NCI-H2029 (cell line): ENCODE measurements at regions not wholly inside any gene's neighbourhood (a gene's known extent, or its start where the extent isn't known, plus 50 kb on each side); places are given as distances from the start of the nearest gene placed in this dataset.

Experiments used
- DNase-seq: peaks from one replicate; lab custom pipeline; 2025; lab: John Stamatoyannopoulos, UW

- no peak for DNase-seq
Measured at GRCh38 chr20:36824142-36824940, 50.8 kb upstream of the DSN1 start.

DNA sequence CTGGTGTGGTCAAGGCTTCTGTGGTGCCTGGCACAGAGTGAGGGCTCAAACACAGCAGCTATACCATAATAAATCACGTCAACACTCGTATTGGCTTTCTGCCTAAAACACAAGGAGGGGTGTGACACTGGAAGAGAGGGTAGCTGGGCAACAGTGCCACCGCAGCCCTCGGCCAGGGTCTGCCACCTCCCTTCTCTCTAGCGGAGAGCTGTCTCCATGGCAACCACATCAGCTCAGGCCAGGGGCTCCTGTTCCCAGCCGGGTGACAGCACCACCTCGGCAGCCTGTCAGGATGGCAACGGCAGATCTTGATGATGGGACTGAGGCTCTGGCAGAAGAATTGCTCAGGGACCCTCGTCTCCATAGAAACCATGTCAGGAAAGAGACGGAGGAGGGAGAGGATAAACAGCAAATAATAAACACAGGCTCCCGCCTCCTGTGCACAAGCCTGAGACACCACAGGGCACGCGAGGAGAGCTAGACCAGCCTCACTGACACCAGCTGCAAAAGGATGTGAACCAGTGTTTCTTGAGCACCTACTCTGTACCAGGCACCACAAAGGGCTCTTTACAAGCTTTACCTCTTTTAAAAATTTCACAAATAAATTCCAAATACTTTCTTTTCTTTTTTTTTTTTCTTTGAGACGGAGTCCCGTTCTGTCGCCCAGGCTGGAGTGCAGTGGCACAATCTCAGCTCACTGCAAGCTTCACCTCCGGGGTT is 50.4 kb upstream of the TLDC2 start:
- DNase-seq: peak; percentile 91
